DMS153 treated with DMSO at 0.1 percent for 48 hours (cell line): ENCODE measurements at regions not wholly inside any gene's neighbourhood (a gene's known extent, or its start where the extent isn't known, plus 50 kb on each side); places are given as distances from the start of the nearest gene placed in this dataset.
"Not testable (repeated sequence)": the region's sequence is repeated elsewhere in the genome, so short reads cannot be mapped to it uniquely, and the experiment has no call there.

Experiments used
- DNase-seq: peaks from one replicate; lab custom pipeline; 2025; ENCODE audit not compliant: unreplicated experiment; lab: John Stamatoyannopoulos, UW

GRCh38 chr13:86409466-86410241 lies 610.4 kb upstream of the SLITRK6 start:
- no peak for DNase-seq

GRCh38 chr13:86425170-86425815 lies 626.1 kb upstream of the SLITRK6 start:
- no peak for DNase-seq

GRCh38 chr13:86426437-86426836 lies 627.2 kb upstream of the SLITRK6 start:
- no peak for DNase-seq

GRCh38 chr13:86429756-86430155 lies 630.5 kb upstream of the SLITRK6 start:
- DNase-seq, result no peak

- DNase-seq, result no peak
Measured at GRCh38 chr13:86438034-86438433, 638.8 kb upstream of the SLITRK6 start.

GRCh38 chr13:86445206-86445605 lies 646.0 kb upstream of the SLITRK6 start:
- no peak for DNase-seq

- no peak for DNase-seq
Measured at GRCh38 chr13:86445672-86446071, 646.5 kb upstream of the SLITRK6 start.

GRCh38 chr13:86446311-86446710 lies 647.1 kb upstream of the SLITRK6 start:
- DNase-seq, result no peak

GRCh38 chr13:86447479-86447878 lies 648.3 kb upstream of the SLITRK6 start:
- no peak for DNase-seq

- DNase-seq, result no peak
Measured at GRCh38 chr13:86462011-86462410, 662.8 kb upstream of the SLITRK6 start.

- DNase-seq, result no peak
Measured at GRCh38 chr13:86464193-86464592, 665.0 kb upstream of the SLITRK6 start.

GRCh38 chr13:86474971-86475370 lies 675.8 kb upstream of the SLITRK6 start:
- DNase-seq, result no peak

- DNase-seq, result no peak
Measured at GRCh38 chr13:86476656-86477055, 677.4 kb upstream of the SLITRK6 start.

GRCh38 chr13:86486582-86486981 lies 687.4 kb upstream of the SLITRK6 start:
- no peak for DNase-seq

GRCh38 chr13:86491121-86491520 lies 691.9 kb upstream of the SLITRK6 start:
- no peak for DNase-seq

- not testable (repeated sequence) for DNase-seq
Measured at GRCh38 chr13:86501931-86502330, 702.7 kb upstream of the SLITRK6 start.

- DNase-seq, result no peak
Measured at GRCh38 chr13:86510792-86511191, 711.6 kb upstream of the SLITRK6 start.

- DNase-seq, result no peak
Measured at GRCh38 chr13:86541461-86541860, 742.2 kb upstream of the SLITRK6 start.

GRCh38 chr13:86554066-86554465 lies 754.8 kb upstream of the SLITRK6 start:
- no peak for DNase-seq

GRCh38 chr13:86559901-86560300 lies 760.7 kb upstream of the SLITRK6 start:
- DNase-seq, result no peak

- DNase-seq, result no peak
Measured at GRCh38 chr13:86562866-86563265, 763.6 kb upstream of the SLITRK6 start.

GRCh38 chr13:86563308-86563707 lies 764.1 kb upstream of the SLITRK6 start:
- no peak for DNase-seq

- no peak for DNase-seq
Measured at GRCh38 chr13:86567119-86567518, 767.9 kb upstream of the SLITRK6 start.
